HT1080 (cell line): ENCODE measurements at regions not wholly inside any gene's neighbourhood (a gene's known extent, or its start where the extent isn't known, plus 50 kb on each side); places are given as distances from the start of the nearest gene placed in this dataset. TPM values are rescaled to one million over a fixed set of nuclear protein-coding genes. Genes with fewer than 3 reads are reported as not detected.
A peak's percentile ranks its signal among the peaks of the same experiment; 100 is the strongest.

Experiments
- DNase-seq: peaks from one replicate; pipeline ENCODE4 v3.0.0-alpha.2; 2015; ENCODE audit warnings: low read depth
- small RNA-seq: library from RNA; depleted of rRNA; stranded (forward); fragments of <200 nt; gene quantifications from one replicate; pipeline ENCODE3, GENCODE V24; 2014

- DNase-seq, result no peak
These were observed 76.6 kb upstream of the ITGA1 start for GRCh38 chr5:52710972-52711596.

DNA sequence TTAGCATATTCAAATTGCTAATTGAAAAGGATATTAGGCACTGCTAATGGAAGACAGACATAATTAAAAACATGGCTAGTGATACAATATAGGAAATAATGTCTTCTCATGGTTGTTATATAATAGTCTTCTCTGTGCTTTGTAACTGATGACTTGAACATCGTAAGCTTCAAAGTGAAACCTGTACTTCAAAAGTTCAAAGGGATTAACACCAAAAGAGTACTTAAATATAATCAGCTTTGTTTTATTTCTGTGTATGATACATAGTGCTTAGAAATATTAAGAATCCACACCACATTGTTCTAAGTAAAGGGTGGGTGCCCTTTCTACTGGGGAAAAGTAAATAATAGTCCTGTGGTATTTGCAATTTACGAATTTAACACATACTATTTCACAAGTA is 75.4 kb upstream of the ITGA1 start:
- no peak for DNase-seq

DNA sequence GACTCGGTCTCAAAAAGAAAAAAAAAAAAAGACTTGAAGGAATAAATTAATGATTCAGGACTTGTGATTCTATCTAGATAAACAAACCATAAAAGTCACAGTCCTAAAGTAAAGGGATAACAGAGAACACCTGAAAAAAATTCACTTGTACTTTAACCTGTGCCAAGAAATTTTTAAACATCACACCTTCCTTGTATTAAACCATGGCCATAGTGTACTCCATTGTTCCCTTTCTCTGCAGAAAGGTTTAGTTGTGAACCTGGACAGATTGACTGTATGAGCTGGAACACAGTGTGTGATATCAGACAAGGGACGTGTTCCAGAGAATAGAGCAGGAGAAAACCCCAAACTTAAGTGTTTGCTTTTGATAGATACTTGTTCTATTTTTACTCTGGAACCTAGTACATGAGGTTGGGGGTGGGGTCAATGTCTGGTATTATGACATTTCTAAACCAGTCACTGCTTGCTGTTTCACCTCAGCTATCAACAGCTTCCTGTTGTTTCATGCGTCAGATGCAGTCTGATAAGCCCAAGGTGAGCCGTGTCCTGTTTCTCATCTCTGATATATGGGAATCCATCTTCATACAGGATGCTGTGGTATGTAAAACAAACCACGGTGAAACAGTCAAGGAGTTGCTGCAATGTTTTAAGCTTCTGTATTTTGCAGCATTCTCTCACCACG is 62.5 kb upstream of the ITGA1 start:
- peak; percentile 76 for DNase-seq

DNA sequence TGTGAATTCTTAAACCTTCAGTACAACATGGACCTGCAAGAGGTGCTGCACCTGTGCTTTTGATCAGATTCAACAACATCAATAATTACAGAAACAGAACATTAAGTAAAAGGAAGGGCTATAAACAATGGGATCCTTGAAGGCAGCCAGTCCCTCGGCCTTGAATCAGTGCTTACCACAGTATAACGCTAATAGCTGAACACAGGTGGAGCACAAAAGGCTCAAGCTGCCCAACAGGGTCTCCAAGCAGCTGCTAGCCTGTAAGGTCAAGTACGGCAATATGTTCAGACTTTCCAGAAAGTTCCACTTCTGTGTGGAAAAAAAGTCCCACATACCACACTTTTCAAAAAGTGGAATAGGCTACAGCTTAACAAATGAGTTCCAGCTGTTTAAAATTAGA is 61.9 kb upstream of the ITGA1 start:
- DNase-seq, result no peak

- DNase-seq, result no peak
These were observed 60.7 kb upstream of the ITGA1 start for GRCh38 chr5:52727020-52727419.

- DNase-seq, result peak; percentile 94
These were observed 60.1 kb upstream of the ITGA1 start for GRCh38 chr5:52727576-52727975.

DNA sequence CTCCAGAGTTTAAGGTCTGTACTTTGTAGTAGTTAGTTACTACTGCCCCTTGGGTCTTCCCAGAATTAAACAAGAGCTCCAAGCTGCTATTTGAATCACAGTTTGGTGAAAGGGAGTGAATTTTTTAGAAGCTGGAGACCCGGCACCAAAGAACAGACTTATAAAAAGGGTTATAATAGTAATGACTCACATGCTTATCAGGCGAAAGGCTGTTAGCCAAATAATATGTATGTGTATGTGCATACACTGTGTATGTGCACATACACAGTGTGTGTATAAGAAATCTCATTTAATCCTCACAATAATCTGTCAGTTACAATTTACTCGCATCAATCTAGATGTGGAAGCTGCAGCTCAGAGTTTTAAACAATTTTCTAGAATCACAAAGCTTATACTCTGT is 59.5 kb upstream of the ITGA1 start:
- no peak for DNase-seq

DNA sequence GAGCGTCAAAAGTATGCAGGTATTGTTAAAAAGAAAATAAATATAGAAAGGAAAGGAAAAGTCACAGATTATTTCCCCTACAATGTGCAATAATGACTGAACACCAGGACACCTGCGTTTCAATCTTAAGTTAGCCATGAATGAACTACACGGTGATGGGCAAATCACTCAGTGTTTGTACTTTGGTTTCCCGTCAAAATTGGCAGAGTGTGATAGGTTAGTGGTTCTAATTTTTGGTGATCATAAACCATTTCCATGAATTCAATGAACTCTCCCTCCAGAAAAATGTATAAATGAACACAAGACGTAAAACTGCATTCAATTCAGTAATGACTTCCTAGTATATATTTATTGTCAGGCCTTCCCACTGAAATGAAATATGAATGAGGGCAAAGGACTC is 59.0 kb upstream of the ITGA1 start:
- no peak for DNase-seq

GRCh38 chr5:52731274-52732027 is 56.3 kb upstream of the ITGA1 start:
- DNase-seq, result no peak

GRCh38 chr5:52734557-52734956 is 53.2 kb upstream of the ITGA1 start:
- no peak for DNase-seq

GRCh38 chr5:52735139-52735538 is 52.6 kb upstream of the ITGA1 start:
- DNase-seq, result no peak

Small RNA genes lying in the stretch of these regions (small RNA-seq; reads per million reads assigned to genes)
- not detected for gene RPS17P11
